GM12872 (cell line): ENCODE measurements at regions not wholly inside any gene's neighbourhood (a gene's known extent, or its start where the extent isn't known, plus 50 kb on each side); places are given as distances from the start of the nearest gene placed in this dataset.

Experiments
- CTCF ChIP-seq: IDR thresholded peaks from 3 replicates; pipeline ENCODE4 v1.5.1; 2011; ENCODE audit warnings: low read depth, mild to moderate bottlenecking, low read length, moderate library complexity; ENCODE audit not compliant: insufficient read depth

- TF ChIP-seq CTCF, result no peak
These were observed 50.4 kb upstream of the CXADR start for GRCh38 chr21:17462276-17462981.
